ENCODE measurements at regions not wholly inside any gene's neighbourhood (a gene's known extent, or its start where the extent isn't known, plus 50 kb on each side); places are given as distances from the start of the nearest gene placed in this dataset.

GRCh38 chr13:109344552-109345157 is 441.7 kb downstream of the IRS2 start:
- Histone ChIP-seq H3K4me3 (no peak overlapping the region), H3K9me3 (no peaks in the 10 kb centered on the region), H3K4me1 (no peaks in the 10 kb centered on the region), H3K27ac (no peak overlapping the region), H3K36me3 (replicated peaks in 1 of 2; ENCODE audit: insufficient read depth in 1 of 2, low read depth in 2 of 2) (no peaks in the 10 kb centered on the region), H3K27me3 (no peaks in the 10 kb centered on the region)
- intact Hi-C loops (cut with DNase I) = no loop called here
- no peak for DNase-seq
- TF ChIP-seq POLR2A (IDR thresholded peaks at IDR 0.05) = no peak
- 53 to 55% methylated on average over 9 of the region's 9 CpGs for WGBS, 2 donors
- ATAC-seq = no peak

GRCh38 chr13:109336730-109337129 is 449.7 kb downstream of the IRS2 start:
- no peaks in the 10 kb centered on the region for H3K36me3 ChIP-seq (replicated peaks in 1 of 2; ENCODE audit: insufficient read depth in 1 of 2, low read depth in 2 of 2)
- no peak overlapping the region for H3K27ac ChIP-seq
- no peak for TF ChIP-seq CTCF (IDR thresholded peaks at IDR 0.05)
- TF ChIP-seq POLR2A (IDR thresholded peaks at IDR 0.05) = no peak
- H3K27me3 ChIP-seq = no peaks in the 10 kb centered on the region
- no peaks in the 10 kb centered on the region for H3K9me3 ChIP-seq
- WGBS, 2 donors = 32 to 39% methylated on average over 1 of the region's 1 CpG
- DNase-seq (no peak), ATAC-seq (no peak)
- no peaks in the 10 kb centered on the region for H3K4me1 ChIP-seq
- intact Hi-C loops (cut with DNase I) = no loop called here
- H3K4me3 ChIP-seq = no peak overlapping the region

GRCh38 chr13:109333893-109334651 is 452.3 kb downstream of the IRS2 start:
- no peak overlapping the region for H3K27ac ChIP-seq
- 54 to 57% methylated on average over 8 of the region's 8 CpGs for WGBS, 2 donors
- no peaks in the 10 kb centered on the region for H3K9me3 ChIP-seq
- DNase-seq (no peak), ATAC-seq (no peak)
- no peak overlapping the region for H3K4me3 ChIP-seq
- H3K4me1 ChIP-seq = no peaks in the 10 kb centered on the region
- no peaks in the 10 kb centered on the region for H3K36me3 ChIP-seq (replicated peaks in 1 of 2; ENCODE audit: insufficient read depth in 1 of 2, low read depth in 2 of 2)
- intact Hi-C loops (cut with DNase I) = no loop called here
- TF ChIP-seq CTCF (IDR thresholded peaks at IDR 0.05) (no peak), POLR2A (IDR thresholded peaks at IDR 0.05) (no peak)
- no peaks in the 10 kb centered on the region for H3K27me3 ChIP-seq

- Histone ChIP-seq H3K27me3 (no peaks in the 10 kb centered on the region), H3K4me1 (no peaks in the 10 kb centered on the region), H3K27ac (no peak overlapping the region), H3K9me3 (no peaks in the 10 kb centered on the region), H3K36me3 (replicated peaks in 1 of 2; ENCODE audit: insufficient read depth in 1 of 2, low read depth in 2 of 2) (no peaks in the 10 kb centered on the region), H3K4me3 (no peak overlapping the region)
- 78 to 80% methylated on average over 25 to 26 of the region's 26 CpGs for WGBS, 2 donors
- TF ChIP-seq POLR2A (IDR thresholded peaks at IDR 0.05) (no peak), CTCF (IDR thresholded peaks at IDR 0.05) (no peak)
- intact Hi-C loops (cut with DNase I) = no loop called here
- ATAC-seq (no peak), DNase-seq (no peak)
Observed at GRCh38 chr13:109332506-109333499, 453.6 kb downstream of the IRS2 start.

GRCh38 chr13:109331898-109332297 is 454.5 kb downstream of the IRS2 start:
- no peaks in the 10 kb centered on the region for H3K4me1 ChIP-seq
- no peaks in the 10 kb centered on the region for H3K27me3 ChIP-seq
- ATAC-seq (no peak), DNase-seq (peak in 1 of 4 donors; percentile 13)
- H3K27ac ChIP-seq = no peak overlapping the region
- TF ChIP-seq CTCF (IDR thresholded peaks at IDR 0.05) (no peak), POLR2A (IDR thresholded peaks at IDR 0.05) (no peak)
- WGBS, 2 donors = 11 to 12% methylated on average over 11 of the region's 11 CpGs
- H3K4me3 ChIP-seq = no peak overlapping the region
- no peaks in the 10 kb centered on the region for H3K36me3 ChIP-seq (replicated peaks in 1 of 2; ENCODE audit: insufficient read depth in 1 of 2, low read depth in 2 of 2)
- intact Hi-C loops (cut with DNase I) = no loop called here
- no peaks in the 10 kb centered on the region for H3K9me3 ChIP-seq
